HG03565 (cell line): ENCODE measurements at regions not wholly inside any gene's neighbourhood (a gene's known extent, or its start where the extent isn't known, plus 50 kb on each side); places are given as distances from the start of the nearest gene placed in this dataset.

ENCODE experiments used
- ATAC-seq: cut with Tn5 transposase; IDR thresholded peaks from one replicate; pipeline ENCODE4 v1.9.1; 2021; ENCODE audit warnings: mild to moderate bottlenecking, moderate library complexity; ENCODE audit not compliant: unreplicated experiment

DNA sequence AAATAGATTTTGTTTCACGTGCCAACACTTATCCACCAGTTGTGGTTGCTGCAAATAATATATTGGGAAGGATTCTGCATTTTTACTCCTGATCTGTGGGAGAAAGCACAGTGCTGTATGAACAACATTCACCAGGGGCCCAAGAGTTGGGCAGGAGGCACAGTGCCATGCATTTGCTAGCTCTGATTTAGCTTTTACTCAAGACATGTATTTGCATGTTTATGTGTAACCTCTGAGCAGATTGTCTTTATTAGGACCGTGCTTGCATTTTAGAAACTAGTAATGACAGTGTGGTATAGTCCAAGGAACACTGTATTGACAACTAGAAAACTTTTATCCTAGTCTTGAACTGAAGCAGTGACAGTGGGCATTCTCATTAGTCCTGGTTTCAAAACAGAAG, 133.9 kb upstream of the B3GALT2 start:
- ATAC-seq: no peak

DNA sequence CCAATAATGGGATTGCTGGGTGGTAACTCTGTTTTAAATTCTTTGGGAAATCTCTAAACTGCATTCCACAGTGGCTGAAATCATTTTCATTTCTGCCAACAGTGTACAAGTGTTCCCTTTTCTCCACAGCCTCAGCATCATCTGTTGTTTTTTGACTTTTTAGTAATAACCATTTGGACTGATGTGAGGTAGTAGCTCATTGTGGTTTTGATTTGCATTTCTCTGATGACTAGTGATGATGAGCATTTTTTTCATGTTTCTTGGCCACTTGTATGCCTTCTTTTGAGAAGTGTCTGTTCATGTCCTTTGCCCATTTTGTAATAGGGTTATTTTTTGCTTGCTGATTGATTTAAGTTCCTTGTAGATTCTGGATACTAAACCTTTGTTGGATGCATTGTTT, 131.9 kb upstream of the B3GALT2 start:
- no peak for ATAC-seq

DNA sequence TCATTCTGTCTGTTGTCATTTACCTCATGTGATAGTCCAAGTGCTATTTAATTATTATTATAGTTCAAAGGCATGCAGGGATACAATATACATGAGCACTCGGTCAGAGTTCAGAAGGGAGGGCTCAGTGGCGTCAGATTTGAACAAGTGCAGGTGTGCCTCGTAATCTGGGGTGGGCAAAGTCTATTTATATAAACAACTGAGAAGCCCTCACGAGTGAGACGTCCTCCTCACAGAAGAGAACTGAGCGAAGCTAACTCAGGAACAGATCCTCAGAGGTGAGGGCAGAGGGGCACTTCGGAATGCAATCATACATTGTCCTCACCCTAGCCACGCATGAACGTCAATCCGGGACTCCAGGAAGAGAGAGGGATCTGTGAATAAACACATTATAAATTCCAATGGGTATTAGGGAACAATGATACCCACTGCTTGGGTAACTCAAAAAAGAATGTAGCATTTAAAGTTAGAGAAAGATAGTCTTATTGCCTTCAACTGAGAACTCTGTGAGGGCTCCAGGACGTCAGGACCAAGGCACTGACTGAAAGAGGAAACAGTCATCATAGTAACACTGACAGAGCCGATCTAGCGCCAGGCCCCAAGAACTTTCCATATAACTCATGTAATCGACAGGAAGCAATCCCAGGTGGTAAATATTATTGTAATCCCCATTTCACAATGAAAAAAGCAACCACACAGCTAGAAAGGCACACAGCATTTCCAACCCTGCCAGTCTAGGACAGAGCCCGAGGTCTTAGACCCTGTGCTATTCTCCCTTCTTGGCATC, 127.1 kb upstream of the B3GALT2 start:
- ATAC-seq: no peak

DNA sequence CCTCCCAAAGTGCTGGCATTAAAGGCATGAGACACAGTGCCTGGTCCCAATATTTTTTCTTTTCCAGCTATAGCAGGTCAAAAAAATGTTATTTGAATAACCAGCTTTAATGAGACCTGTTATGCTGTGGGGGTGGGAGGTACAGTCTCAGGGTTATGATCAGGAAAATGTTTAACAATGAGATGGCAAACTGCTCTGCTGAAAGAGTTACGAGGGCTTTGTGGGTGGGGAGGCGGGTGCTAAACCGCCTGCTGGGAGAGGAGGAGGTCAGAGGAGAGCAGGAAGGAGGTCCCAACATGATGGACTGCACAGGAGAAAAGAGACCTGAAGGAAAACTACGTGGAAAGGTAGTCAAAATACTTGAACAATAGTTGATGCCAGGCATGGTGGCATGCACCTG, 126.0 kb upstream of the B3GALT2 start:
- ATAC-seq: no peak

DNA sequence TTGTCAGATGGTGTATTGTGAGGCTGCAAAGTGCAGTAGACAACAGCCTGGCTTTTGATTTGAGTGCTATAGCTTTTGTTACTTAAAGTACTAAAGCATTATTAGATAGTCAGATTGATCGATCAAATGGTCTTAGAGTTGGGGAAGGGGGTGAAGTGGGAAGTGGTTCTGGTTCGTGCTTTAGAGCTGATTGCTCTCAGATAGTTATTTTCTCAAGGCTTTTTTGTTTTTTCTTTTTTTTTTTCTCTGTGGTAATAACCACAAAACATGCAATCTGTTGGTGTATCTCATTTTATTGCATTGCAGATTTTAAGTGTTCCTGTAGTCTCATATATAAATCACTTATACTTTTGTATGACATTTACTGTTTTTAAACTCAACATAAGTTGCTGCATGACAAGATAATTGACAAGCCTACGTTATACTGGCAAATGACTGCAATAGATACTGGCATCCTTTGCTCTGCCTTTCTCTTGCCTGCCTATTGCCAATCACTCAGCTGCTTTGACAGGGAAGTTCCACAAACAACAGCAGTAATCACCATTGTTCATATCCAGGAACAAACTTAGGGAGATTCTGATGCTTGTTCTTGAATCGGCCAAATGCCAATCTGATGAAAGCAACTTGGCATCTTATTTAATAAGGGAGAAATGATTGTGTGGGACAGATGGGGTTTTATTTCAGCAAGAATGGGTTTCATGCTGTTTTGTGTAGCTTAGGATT, 125.0 kb upstream of the B3GALT2 start:
- ATAC-seq: no peak

DNA sequence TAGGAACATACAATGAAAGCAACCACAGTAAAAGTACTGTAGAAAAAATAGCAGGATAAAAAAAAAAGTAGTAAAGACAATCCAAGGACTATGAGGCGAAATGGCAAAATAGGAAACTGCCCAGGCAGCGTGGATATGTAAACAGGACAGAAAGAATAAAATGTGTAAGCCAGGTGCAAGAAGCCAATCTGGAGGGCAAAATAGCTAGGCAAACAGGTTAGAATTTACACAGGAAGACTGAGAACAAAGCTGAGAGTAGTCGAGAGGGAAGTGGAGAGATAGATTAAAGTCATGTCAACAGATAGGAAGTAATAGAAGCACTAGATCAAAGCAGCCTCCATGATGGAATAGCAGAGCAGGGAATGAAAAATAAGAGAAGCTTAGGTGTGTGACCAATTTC, 124.2 kb upstream of the B3GALT2 start:
- ATAC-seq: no peak

DNA sequence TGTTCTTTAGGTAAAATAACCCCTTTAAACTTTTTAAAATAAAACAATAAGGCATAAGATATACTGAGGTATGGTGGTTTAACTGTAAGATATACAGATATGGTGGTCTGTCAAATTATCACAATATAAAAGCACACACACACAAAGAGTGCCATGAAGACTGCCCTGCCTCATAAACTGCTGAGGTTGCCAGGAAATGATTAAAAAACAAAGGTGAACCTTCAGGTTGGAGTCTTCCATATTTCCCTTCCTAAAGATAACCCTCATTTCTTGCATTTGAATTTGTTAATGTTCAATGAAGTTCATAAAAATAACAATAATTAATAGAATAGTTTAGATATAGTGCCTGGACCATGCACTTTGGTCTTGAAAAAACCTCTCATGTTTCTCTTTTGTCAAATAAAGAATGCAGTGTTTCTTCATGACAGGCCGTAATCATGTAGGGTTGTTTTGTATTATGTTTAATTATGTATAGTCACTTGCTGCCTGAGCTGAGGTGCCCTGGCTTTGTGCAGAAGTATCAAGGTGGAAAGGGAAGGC, 123.6 kb upstream of the B3GALT2 start:
- no peak for ATAC-seq

DNA sequence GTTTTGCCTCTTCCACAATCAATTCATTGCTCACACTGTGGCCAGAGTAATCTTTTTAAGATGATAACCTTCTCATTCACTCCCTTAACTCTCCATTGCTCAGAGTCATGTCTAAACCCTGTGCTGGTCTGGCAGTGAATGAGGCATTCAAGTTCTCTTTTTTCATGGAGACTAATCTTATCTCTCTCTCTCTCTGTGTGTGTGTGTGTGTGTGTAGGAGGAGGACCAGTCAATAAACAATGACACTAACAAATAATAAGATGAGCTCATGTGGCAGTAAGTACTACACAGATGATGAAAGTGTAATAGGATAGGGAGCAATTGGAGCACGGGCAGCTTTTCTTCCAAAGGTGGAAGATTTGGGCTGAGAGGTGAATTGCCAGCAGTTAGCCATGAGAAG, 122.0 kb upstream of the B3GALT2 start:
- no peak for ATAC-seq

DNA sequence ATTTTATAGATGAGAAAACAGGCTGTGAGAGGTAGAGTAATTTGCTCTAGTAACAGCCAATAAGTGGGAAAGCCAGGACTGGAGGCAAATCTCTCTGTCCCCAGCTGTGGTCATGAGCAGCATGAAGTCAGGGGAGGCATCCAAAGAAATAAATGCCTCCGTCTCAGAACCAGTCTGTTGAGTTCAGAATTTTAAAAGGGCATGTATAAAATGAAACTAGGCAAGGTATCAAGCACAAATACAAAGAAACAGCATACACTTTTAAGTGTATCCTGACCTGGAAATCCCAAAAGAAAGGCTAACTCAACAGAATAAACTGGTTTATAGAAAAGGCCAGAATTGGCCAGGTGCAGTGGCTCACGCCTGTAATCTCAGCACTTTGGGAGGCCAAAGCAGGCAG, 120.0 kb upstream of the B3GALT2 start:
- no peak for ATAC-seq
